HG03442 (cell line): ENCODE measurements at regions not wholly inside any gene's neighbourhood (a gene's known extent, or its start where the extent isn't known, plus 50 kb on each side); places are given as distances from the start of the nearest gene placed in this dataset.

Experiments
- ATAC-seq: cut with Tn5 transposase; IDR thresholded peaks from one replicate; pipeline ENCODE4 v1.9.1; 2021; ENCODE audit warnings: mild to moderate bottlenecking, moderate library complexity; ENCODE audit not compliant: unreplicated experiment

DNA sequence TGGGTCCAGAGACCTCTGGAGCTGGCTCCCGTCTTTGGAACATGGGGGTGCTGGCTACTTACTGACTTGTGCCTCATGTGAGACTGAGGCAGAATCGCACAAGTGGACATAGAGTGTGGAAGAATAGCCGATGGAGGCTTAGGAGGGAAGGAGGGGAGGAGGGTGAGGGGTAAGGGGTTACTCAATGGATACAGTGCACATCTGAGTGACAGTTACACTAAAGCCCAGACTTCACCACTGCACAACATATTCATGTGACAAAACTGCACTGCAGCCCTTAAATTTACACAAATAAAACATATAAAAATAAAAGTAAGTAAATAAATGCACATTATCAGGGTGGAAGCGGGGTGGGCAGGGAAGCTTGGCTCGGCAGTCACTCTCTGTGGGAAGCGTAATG lies 197.7 kb upstream of the RAB4A start:
- no peak for ATAC-seq

DNA sequence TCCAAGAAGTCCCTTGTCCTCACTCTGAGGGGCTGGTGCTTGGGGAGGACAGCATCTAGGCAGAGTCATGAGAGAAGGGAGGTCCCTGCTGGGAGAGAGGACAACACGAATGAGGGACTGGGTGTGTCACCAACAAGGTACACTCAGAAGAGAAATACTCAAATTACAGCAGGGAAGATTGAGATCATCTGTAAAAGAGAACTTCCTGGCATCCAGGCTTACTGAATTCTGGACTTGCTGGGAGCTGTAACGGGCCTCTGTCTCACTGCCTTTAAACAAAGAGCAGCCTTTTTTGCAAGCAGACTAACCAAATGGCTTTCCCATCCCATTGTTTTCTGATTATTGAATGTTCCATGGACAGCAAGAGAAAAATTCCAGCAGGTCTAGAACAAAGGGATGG lies 195.7 kb upstream of the RAB4A start:
- ATAC-seq = no peak

DNA sequence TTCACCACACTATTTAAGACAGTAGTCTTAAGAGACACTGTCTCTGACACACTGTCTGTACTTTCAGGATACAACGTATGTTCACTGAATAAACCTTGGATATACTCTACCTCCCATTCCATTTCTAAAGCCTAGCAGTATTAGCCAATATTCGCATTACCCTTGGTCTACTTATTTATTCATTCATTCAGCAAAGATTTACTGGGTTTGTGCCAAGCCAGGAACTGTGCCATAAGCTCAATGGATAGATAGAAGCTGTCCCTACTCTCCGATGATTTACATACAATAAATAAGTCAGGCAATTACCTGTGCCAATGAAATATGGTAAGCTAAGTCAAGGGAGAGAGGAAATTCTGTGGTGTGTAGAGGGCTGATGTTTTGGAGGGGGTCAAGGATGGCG lies 195.2 kb upstream of the RAB4A start:
- no peak for ATAC-seq

DNA sequence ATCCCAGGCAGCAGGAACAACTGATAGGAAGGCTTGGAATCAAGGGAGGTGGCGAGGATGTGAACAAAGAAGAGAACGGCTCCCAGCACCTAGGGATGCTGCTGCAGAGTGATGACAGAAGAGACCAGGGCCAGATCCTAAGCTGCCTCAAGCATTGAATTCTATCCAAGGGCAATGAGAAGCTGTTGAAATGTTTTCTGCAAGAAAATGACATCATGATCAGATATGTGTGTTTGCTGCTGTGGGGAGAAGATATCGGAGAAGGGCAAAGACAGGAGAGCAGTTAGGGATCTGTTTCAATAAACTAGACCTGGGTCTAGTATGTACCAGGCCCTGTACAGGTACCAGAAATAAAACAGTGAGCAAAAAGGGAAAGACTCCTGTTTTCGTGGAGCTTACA lies 194.7 kb upstream of the RAB4A start:
- ATAC-seq = no peak

DNA sequence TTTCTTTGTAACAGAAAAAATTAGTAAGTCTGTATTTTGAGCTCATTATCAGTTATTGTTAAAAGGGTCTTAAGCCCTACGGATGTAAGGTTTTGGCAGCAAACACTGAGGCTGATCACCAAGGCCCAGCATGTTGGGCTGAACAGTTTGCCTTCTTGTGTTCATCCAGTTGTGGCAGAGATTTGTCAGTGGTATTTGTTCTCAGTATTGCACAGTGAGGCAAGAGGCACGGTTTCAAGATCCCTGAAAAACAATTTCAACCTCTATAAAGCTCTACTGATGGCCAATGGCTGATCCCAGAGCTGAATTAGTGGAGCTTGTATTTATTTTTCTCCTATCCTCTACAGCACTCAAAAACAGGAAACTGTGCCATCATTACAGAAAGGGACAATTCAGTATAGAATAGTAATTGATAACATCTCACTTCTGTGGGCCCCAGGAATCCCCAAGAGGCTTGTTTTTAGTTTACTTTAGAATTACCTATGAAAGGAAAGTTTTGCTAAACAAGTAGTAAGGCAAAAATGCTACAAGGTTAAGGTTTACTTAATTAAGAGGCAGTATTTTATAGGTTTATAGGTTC lies 191.8 kb upstream of the RAB4A start:
- no peak for ATAC-seq

DNA sequence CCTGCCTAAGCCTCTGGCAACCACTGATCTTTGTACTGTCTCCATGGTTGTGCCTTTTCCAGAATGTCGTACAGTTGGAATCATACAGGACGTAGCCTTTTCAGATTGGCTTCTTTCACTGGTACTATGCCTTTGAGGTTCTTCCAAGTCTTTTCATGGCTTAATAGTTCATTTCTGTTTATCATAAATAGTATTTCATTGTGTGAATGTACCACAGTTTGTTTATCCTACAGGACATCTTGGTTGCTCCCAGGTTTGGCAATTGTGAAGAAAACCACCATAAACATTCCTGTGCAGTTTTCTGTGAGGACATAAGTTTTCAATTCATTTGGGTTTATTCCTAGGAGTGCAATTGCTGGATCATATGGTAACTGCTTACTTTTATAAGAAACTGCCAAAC lies 190.6 kb upstream of the RAB4A start:
- ATAC-seq = no peak

DNA sequence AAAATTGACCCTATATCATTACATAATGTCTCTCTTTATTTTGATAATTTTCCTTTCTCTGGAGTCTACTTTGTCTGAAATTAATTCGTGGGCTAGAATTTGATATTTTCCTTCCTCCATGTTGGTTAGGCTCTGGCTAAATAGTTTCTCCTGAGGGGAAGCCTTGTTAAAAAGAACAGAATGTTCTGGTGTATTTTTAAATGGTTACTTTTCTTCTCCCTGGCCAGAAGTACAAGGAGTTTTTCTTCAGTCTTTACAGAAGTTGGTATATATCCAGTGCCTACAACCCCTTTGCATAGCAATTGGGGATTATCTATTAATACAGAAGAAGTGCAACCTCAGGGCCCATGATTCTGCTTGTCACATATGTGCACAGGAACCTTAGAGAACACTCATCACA lies 185.6 kb upstream of the RAB4A start:
- no peak for ATAC-seq

DNA sequence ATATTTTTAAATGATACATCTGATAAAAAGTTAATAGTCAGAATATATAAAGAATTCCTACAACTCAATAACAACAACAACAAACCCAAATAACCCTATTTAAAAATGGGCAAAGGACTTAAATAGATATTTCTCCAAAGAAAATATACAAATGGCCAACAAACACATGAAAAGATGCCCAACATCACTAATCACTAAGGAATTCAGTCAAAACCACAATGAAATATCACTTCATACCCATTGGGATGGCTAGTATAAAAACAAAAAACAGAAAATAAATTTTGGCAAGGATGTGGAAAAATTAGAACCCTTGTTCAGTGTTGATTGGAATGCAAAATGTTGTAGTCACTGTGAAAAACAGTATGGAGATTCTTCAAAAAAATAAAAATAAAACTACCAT lies 184.8 kb upstream of the RAB4A start:
- ATAC-seq = no peak

DNA sequence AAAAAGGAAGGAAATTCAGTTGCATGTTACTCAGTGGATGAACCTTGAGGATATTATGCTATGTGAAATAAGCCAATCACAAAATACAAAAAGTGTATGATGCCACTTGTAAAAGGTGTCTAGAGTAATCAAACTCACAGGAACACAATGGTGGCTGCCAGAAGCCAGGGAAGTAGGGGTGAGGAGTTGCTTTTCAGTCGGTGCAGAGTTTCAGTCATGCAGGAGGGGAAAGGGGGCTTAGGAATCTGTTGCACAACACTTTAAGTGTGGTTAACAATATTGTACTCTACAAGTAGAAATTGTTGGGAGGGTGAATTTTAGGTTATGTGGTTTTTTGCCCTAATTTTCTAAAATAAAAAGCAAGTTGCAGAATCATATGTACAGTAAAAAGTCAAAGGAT lies 184.2 kb upstream of the RAB4A start:
- no peak for ATAC-seq

DNA sequence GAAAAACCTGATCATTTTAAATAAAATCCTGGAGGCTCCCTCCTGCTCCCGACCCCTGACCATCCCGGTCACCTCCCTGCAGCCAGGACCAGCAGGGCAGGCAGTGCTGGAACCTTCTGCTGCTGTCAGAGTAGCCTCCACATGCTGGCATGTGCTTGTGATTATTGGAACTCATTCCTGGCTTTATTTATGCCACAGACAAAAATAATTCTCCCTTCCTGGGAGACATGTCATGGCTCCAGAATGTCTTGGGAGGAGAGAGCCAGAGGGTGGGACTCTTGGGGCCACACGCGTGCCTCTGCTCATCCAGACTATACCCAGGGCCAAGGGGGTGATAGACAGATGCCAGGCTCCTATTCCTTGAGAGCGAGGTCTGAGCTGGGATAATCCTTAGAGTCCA lies 183.6 kb upstream of the RAB4A start:
- no peak for ATAC-seq

DNA sequence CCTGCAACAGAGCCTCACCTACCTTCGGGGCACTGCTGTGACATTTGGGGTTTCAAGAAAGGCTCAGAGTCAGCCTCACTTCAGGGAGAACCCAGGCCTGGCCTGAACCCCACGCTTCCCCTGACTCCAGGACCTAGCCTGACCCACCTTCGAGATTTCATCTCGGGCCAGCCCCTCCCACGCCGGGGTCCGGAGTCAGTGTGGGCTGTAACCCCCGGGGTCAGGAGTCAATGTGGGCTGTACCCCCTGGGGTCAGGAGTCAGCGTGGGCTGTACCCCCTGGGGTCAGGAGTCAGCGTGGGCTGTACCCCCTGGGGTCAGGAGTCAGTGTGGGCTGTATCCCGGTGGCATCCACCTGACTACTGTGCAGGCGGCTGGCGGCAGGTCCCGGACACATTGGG lies 183.0 kb upstream of the RAB4A start:
- no peak for ATAC-seq

DNA sequence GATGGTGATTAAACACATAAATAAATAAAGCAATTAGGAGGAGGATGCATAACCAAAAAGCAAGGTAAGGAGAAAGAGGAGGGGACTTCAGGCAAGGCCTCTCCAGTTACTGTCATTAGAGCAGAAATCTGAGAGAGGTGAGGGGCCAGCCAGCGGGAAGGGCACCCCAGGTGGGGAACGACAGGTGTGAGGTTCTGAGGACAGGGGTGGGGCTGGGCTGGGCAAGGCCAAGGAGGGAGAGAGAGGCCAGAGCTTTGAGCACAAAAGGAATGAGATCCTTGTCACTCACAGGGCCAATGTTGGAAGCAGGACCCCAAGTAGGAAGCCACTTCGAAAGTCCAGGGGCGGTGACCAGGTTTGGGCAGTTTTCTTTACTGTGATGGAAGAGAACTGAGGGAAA lies 182.2 kb upstream of the RAB4A start:
- ATAC-seq = no peak

DNA sequence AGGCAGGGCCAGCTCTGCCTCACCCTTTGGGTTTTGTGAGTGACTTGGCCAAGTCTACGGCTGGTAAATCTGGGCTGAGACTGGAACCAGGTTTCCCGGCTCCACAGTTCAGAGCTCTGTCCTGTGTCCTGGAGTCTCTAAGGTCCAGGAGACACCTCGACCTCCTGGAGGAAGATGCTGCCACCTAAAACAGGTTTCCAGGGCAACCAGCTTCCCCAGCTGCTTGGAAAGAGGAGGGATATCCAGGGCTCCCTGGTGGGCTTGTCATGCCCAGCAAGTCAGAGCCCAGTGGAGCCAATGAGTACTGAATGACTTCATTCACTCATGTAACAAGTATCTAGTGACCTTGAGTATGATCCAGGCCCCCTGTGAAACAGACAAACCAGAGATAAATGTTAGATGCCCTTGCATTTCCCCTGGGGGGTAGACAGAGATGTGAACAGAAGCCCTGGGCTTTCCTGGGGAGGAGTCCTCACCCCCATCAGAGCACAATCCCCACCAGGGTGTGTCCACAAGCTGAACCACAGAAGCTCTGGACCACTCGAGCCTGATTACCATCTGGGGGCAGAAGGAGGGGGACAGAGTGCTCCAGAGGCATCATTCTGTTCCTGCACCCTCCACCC lies 181.2 kb upstream of the RAB4A start:
- no peak for ATAC-seq

DNA sequence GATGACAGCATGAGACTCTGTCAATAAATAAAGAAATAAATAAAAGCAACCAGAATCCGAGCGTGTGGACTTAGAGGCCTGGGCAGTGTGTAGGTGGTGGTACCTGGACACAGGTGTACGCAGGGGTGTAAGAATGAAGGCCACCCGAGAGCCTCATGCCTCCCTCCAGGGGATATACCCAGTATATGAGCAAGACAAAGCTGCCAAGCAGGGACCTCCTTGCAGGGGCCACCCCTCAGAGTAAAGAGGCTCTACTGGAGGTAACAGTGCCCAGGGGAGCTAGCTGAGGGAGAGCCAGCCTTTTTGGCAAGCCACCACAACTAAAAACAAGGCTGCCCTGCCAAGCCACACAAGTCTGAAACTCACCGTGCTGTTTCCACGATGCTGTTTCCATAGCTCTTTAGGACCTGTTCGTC lies 179.2 kb upstream of the RAB4A start:
- ATAC-seq = no peak

DNA sequence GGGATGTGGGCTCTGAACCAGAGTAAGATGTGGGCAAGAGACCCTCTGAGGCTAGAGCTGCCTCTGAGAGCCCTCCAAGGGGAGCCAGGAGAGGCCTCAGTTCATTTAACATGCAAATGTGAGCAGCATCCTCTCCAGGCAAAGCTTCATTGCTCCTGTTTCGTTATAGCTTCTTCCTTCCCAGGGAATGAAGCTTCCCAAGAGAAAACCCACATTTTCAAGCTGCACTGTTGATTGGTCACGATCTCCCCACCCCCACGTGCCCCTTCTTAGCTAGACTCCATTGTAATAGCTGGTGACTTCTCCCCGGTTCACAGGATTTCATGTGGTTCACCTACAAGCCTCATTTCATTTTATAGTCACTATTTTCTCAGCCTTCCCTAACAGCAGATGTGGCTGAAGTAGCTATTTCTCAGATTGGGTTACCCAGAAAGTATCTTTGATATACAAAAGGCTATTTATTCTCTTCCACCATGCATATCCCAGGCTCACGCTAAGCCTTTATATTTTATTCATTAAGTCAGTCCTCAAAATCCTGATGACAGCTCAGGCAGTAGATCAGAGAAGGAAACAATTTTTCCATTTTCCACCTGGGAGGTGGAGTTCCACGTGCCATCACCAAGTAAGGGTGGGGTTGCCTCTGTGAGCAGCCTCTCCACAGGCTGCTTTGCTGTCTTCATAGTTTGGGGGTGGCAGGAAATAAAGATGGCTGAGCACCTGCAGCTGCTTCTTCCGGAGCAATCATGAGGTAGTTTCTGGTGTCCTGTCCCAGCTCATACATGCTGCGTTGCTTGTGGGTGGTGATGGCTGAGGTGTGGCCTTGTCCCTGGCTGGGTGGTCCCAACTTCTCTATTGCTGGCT lies 178.3 kb upstream of the RAB4A start:
- ATAC-seq = no peak

DNA sequence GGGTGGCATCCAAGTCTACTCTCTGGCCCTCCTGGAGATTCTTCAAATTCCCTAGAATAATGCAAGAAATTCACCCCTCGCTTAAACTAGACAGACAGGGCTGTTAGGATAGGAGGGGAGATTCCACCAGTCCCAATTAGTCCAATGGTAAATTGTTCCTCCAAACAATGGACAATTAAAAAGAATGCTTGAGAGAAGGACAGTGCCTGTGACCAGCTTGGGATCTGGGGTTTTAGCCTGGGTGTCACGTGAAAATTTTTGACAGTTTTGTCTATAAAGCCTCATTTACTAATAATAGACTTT lies 177.7 kb upstream of the RAB4A start:
- no peak for ATAC-seq

DNA sequence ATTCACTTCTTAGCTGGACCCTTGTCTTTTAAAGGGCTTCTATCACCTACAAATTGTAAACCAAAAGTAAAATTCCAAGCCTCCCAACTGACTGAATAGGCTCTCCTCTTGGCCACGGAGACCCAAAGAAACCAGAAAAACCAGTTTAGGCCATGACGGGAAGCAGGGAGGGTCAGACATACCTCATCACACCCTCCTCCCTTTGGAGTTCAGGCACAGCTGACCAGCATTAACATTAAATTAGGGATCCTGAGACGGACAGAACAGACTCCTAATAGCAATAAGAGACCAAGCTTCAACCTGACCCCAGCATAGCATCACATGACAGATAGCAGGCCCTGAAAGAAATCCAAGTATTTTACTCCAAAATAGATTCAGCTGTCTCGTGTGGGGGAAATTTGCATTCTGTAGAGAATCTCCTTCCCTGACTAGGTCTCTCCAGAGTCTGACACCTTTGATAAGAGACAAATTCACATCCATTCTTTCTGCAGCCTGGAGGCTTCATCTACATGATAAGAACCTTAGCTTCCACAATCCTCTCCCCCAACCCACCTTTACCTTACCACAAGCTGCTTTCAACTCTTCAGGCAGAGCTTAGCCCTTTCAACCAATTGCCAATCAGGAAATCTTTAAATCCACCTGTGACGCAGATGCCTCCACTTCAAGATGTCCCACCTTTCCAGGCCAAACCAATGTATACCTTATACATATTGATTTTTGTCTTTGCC lies 177.1 kb upstream of the RAB4A start:
- no peak for ATAC-seq

DNA sequence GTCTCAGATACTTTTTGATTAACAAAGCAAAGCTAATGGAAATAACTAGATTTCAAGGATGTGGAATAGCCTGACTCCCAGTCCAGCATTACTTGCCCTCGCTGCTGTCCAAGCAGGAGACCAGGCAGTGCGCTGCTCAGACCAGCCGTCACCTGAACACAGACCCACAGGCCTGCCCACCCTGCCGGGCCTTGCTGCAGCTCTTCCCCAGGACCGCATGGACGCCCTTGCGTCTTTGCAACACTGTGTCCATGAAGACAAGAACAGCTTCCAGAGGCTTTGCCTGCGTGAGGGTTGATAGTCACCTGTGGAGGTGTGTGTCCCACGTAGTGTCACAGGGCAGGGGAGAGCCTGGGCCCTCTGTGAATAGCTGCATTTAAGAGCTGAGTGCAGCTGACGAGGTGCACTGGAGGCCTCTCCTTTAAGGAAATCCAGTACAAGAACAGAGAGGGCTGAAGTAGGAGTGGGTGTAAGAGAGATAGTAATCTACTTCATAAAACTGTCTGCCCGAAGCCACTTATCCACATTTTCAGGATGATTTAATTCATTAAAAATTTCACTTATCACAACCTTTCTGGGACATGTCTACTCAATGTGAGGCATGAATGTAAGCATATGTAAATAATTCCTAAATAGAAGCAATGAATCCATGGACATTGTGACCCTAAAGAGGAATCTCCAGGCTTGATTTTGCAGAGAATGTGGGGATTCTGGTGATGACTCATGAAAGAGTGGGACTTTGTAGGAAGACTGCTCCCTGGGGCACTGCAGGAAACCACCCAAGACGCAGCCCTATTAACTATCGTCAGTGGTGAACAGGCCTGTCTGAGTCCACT lies 176.2 kb upstream of the RAB4A start:
- ATAC-seq = no peak

DNA sequence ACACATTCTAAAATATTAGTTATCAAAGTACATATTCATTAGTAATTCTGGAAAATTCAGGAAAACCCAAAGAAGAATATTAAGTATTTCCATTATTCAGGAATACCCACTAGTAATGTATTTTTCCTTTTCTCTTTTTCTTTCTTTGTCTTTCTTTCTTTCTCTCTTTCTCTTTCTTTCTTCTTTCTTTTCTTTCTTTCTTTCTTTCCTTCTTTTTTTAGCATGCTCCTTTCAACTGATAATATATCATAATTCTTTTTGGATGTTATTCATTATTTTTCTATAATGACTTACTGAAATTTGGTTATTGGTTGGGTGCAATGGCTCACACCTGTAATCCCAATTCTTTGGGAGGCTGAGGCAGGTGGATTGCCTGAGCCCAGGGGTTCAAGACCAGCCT lies 175.6 kb upstream of the RAB4A start:
- no peak for ATAC-seq

DNA sequence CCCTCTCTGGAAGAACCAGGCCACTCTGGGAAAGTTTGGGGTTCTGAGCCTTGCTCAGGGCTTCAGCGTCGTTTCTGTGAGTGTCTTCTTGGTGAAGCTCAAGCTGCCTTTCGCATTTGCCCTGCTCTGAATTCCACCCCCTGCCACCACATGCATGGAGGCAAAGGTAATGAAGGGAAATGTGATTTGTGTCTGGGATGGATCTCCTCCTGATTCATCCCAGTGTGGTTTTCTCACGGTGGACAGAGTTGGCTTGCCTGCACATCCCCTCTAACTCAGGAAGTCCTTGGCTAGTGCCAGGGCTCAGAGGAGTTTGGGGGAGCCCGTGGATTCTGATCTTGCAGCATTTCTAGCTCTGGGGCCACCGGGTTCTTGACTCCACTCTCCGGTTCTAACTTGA lies 173.6 kb upstream of the RAB4A start:
- ATAC-seq = no peak

DNA sequence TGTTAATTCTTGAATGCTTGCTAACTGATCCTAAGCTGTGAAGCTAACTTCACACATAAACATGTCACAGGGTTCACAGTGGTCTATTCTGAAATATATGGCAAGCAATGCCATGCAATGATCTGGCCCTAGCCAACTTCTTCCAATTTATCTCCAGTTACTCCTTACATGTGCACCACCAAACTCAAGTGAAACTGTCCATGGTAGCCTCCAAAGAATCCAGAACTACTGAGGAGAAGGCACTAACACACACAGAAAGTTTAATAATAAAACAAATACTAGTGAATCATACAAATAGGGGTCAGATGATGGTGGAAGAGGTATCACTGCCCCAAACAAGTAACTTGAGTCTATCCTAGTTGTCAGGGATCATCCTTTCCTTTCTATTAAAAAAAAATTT lies 172.6 kb upstream of the RAB4A start:
- ATAC-seq = no peak
